Inflammatory macrophage treated with lipopolysaccharide for 1 hour (primary cell): ENCODE measurements at regions not wholly inside any gene's neighbourhood (a gene's known extent, or its start where the extent isn't known, plus 50 kb on each side); places are given as distances from the start of the nearest gene placed in this dataset.
"Not testable (repeated sequence)": the region's sequence is repeated elsewhere in the genome, so short reads cannot be mapped to it uniquely, and the experiment has no call there.

Source experiments
- DNase-seq, 2 donors: peaks; one replicate each; pipeline ENCODE4 v3.0.0-alpha.2; 2020 to 2022

DNA sequence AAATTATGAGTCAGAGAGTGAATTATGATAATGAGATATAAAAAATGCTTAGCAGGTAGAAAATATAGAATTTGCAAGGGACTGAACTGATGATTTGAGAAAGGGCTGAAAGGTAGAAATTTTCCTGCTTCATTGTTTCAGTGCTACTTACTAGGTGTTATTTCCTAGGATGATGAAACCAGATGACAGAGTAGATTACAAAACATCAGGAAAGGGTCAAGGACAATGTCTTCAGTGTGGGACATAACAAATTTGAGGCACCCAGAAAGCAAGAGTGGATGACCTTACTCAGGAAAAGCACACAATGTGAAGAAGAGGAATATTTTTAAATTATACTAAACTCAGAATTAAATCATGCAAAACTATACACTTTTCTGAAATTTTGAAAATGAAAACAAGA lies 102.1 kb downstream of the SHCBP1 start:
- no peak for DNase-seq

DNA sequence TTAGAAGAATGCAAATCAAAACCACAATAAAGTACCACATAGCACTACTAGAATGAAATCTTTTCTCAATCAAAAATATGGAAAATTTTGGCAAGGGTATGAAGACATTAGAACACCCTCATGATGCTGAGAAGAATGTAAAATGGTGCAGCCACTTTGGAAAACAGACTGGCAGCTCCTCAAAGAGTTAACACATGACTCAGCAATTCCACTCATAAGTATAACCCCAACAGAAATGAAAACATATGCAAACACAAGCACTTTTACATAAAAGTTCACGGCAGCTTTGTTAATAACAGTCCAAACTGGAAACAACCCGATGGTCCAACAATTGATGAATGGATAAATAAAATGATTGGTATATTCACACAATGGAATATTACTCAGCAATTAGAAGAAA lies 124.5 kb downstream of the SHCBP1 start:
- no peak for DNase-seq

DNA sequence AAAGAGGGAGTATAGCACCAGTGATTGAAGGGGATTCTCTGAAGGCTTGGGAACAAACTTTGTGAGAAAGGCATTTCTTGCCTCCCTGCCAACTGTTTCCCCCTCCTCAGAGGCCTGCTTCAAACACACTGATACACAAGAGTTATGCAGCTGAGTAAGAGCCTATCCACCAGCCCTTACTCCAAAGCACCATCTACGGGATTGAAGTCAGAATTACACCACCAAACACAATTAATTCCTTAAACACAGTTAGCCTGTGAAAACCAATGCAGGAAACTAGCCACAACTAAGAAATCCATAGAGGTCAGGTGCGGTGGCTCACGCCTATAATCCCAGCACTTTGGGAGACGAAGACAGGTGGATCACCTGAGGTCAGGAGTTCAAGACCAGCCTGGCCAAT lies 138.3 kb downstream of the SHCBP1 start:
- DNase-seq, result no peak

DNA sequence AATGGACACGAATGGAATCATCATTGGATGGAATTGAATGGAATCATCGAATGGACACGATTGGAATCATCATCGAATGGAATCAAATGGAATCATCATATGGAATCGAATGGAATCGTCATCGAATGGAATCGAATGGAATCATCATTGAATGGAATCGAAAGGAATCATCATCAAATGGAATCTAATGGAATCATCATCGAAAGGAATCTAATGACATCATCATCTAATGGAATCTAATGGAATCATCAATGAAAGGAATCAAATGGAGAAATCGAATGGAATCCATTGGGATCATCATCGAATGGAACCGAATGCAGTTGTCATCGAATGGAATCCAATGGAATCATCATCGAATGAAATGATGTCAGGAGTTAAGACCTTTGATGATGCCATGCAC lies 154.9 kb downstream of the SHCBP1 start:
- DNase-seq, result no peak

DNA sequence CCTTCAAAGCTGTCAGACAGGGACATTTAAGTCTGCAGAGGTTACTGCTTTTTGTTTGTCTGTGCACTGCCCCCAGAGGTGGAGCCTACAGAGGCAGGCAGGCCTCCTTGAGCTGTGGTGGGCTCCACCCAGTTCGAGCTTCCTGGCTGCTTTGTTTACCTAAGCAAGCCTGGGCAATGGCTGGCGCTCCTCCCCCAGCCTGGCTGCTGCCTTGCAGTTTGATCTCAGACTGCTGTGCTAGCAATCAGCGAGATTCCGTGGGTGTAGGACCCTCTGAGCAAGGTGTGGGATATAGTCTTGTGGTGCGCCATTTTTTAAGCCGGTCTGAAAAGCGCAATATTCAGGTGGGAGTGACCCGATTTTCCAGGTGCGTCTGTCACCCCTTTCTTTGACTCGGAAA lies 166.4 kb downstream of the SHCBP1 start:
- DNase-seq, result not testable (repeated sequence)

DNA sequence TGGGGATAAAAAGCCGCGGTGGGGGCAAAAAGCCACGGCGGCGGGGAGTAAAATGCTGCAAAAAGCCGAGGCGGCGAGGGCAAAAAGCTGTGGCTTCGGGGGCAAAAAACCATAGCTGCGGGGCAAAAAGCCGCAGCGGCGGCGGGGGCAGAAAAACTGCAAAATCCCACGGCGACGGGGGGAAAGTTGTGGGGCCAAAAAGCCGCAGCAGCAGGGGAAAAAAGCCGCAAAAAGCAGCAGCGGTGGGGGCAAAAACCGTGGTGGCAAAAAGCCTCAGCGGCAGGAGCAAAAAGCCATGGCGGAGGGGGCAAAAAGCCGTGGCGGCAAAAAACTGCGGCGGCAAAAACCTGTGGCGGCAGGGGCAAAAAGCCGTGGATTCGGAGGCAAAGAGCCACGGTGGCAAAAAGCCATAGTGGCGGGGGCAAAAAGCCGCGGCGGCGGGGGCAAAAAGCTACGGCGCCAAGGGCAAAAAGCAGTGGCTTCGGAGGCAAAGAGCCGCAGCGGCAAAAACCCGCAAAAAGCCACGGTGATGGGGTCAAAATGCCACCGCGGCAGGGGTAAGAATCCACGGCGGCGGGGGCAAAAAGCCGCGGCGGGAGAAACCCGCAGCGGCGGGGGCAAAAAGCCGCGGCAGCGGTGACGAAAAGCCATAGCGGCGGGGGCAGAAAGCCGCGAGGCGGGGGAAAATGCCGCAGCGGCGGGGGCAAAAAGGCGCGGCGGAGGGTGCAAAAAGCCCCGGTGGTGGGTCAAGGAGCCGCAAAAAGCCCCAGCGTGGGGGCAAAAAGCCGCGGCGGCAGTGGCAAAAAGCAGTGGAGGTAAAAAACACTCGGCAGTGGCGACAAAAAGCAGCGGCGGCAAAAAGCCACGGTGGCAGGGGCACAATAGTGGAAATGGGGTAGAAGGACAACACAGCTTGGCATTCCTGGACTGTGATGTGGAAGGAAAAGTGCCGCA lies 192.8 kb downstream of the SHCBP1 start:
- DNase-seq, result no peak

DNA sequence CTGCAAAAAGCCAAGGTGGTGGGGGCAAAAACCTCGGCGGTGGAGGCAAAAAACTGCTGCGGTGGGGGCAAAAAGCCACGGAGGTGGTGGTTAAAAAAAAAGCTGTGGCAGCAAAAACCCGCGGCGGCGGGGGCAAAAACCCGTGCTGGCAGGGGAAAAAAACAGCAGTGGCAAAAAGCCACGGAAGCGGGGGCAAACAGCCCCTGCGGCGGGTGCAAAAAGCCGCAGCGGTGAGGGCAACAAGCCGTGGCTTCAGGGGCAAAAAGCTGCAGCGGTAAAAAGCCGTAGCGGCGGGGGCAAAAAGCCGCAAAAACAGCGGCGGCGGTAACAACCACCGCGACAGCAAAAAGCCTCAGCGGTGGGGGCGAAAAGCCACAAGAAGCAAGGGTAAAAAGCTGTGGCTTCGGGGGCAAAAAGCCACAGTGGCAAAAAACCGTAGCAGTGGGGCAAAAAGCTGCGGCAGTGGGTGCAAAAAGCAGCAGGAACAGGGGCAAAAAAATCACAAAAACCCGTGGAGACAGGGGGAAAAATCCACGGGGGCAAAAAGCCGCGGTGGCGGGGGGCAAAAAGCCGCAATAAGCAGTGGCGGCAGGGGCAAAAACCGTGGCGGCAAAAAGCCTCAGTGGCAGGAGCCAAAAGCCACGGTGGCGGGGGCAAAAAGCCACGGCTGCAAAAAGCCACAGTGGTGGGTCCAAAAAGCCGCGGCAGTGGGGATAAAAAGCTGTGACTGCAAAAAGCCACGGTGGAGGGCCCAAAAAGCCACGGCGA lies 193.7 kb downstream of the SHCBP1 start:
- no peak for DNase-seq

DNA sequence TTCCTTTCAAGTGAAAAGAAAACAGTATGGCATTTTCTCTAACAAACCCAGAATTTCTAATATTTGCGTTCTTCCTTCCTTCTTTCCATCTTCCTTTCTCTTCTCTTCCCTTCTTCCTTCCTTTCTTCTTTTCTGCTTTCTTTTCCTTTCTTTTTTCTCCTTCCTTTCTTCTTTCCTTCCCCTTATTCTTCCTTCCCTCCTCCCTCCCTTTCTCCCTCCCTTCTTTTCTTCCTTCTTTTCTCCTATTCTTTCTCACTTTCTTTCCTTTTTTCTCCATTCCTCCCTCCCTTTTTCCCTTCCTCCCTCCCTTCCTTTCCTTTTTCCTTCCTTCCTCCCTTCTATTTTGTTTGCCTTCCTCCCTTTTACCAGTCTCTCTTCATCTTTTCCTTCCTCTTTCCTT lies 194.8 kb downstream of the SHCBP1 start:
- DNase-seq, result no peak

DNA sequence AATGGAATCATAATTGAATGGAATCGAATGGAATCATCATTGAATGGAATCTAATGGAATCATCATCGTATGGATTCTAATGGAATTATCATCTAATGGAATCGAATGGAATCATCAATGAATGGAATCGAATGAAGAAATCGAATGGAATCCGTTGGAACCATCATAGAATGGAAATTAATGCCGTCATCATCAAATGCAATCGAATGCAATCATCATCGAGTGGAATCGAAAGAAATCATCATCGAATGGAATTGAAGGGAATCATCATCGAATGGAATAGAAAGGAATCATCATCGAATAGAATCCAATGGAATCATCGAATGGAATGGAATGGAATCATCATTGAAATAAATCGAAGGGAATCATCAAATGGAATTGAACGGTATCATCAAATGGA lies 217.2 kb downstream of the SHCBP1 start:
- DNase-seq, result no peak

DNA sequence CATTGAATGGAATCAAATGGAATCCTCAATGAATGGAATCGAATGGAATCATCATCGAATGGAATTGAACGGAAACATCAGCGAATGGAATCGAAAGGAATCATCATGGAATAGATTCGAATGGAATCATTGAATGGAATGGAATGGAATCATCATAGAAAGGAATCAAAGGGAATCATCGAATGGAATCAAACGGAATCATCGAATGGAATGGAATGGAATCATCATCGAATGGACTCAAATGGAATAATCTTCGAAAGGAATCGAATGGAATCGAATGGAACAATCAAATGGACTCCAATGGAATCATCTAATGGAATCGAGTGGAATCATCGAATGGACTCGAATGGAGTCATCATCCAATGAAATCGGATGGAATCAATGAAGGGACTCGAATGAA lies 222.6 kb downstream of the SHCBP1 start:
- DNase-seq, result not testable (repeated sequence)

DNA sequence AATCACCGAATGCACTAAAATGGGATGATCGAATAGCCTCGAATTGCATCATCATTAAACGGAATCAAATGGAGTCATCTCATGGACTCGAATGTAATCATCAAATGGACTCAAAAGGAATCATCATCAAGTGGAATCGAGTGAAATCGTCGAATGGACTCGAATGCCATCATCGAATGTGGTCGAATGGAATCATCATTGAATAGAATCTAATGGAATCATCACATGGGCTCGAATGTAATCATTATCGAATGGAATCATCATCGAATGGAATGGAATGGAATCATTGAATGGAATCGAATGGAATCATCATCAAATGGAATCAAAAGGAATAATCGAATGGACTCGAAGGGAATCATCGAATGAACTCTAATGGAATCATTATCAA lies 224.3 kb downstream of the SHCBP1 start:
- not testable (repeated sequence) for DNase-seq

DNA sequence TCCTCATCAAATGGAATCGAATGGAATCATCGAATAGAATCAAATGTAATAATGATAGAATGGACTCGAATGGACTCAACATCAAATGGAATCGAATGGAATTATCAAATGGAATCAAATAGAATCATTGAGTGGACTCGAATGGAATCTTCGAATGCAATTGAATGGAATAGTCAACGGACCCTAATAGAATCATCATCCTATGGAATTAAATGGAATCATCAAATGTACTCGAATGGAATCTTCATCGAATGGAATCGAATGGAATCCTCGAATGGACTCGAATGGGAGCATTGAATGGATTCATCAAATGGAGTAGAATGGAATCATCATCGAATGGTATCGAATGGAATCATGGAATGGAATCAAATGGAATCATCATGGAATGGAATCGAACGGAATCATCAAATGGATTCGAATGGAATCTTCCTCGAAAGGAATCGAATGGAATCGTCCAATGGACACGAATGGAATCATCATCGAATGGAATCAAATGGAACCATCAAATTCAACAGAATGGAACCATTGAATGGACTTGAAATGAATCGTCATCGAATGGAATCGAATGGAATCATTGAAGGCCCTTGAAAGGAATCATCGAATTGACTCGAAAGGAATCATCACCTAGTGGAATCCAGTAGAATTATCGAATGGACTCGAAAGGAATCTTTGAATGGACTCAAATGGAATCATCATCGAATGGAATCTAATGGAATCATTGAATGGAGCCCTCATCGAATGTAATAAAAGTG lies 224.9 kb downstream of the SHCBP1 start:
- not testable (repeated sequence) for DNase-seq

DNA sequence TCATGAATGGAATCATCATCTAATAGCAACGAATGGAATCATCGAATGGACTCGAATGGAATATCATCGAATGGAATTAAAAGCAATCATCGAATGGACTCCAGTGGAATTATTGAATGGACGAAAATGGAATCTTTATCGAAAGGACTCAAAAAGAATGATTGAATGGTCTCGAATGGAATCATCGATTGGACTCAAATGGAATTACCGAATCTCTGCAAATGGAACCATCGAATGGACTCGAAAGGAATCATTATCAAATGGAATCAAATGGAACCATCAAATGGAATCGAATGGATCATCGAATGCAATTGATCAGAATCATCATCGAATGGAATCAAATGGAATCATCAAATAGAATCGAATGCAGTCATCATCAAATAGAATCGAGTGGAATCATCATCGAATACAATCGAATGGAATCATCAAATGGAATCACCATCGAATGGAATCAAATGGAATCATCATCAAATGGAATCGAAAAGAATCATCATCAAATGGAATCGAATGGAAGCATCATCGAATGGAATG lies 225.7 kb downstream of the SHCBP1 start:
- not testable (repeated sequence) for DNase-seq

DNA sequence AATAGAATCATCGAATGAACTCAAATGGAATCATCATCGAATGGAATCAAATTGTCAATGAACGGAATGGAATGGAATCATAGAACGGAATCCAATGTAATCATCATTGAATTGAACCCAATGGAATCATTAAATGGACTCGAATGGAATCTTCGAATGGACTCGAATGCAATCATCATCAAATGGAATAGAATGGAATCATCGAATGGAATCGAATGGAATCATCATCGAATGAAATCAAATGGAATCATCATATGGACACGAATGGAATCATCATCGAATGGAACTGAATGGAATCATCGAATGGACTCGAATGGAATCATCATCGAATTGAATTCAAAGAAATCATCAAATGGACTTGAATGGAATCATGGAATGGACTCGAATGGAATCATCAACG lies 226.2 kb downstream of the SHCBP1 start:
- not testable (repeated sequence) for DNase-seq

DNA sequence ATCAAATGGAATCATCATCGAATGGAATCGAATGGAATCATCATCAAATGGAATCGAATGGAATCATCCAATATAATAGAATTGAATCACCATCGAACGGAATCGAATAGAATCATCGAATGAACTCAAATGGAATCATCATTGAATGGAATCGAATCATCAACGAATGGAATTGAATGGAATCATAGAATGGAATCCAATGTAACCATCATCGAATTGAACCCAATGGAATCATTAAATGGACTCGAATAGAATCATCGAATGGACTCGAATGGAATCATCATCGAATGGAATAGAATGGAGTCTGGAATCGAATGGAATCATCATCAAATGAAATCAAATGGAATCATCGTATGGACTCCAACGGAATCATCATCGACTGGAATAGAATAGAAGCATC lies 227.0 kb downstream of the SHCBP1 start:
- DNase-seq, result not testable (repeated sequence)

DNA sequence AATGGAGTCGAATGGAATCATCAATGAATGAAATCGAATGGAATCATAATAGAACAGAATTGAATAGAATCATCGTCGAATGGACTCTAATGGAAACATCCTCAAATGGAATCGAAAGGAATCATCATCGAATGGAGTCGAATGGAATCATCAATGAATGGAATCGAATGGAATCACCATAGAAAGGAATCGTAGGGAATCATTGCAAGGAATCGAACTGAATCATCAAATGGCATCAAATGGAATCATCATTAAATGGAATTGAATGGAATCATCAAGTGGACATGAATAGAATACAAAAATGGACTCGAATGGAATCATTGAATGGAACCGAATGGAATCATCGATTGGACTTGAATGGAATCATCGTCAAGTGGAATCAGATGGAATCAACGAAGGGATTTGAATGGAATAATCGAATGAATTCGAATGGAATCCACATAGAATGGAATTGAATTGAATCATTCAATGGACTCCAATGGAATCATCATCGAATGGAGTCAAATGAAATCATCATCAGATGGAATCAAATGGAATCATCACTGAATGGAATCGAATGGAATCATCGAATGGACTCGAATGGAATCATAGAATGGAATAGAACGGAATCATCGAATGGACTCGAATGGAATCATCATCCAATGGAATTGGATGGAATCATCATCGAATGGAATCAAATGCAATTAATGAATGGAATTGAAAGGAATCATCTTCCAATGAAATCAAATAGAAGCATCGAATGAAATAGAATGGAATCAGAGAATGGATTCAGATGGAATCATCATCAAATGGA lies 228.1 kb downstream of the SHCBP1 start:
- DNase-seq, result peak; percentile 6 to 14

DNA sequence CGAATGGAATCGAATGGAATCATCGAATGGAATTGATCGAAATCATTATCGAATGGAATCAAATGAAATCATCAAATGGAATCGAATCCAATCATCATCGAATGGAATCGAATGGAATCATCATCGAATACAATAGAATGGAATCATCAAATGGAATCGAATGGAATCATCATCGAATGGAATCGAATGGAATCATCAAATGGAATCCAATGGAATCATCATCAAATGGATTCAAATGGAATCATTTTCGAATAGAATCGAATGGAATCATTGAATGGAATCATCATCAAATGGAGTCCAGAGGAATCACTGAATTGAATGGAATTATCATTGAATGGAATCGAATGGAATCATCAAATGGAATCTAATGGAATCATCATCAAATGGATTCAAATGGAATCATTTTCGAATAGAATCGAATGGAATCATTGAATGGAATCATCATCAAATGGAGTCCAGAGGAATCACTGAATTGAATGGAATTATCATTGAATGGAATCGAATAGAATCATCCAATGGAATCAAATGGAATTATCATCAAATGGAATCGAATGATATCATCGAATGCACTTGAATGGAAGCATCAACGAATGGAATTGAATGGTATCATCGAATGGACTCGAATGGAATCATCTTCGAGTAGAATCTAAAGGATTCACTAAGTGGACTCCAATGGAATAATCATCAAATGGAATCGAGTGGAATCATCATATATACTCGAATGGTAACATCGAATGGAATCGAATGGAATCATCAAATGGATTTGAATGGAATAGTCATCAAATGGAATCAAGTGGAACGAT lies 230.3 kb downstream of the SHCBP1 start:
- peak in 1 of 2 donors; percentile 4 for DNase-seq

DNA sequence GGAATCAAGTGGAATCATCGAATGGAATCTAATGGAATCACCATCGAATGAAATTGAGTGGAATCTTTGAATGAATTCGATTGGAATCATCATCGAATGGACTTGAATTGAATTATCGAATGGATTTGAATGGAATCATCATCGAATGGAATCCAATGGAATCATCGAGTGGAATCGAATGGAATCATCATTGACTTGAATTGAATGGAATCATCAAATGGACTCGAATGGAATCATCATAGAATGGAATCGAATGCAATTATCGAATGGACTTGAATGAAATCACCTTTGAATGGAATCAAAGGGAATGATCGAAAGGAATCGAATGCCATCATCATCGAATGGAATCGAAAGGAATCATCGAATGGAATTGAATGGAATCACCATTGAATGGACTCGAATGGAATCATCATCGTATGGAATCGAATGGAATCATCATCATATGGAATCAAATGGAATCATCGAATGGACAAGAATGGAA lies 231.6 kb downstream of the SHCBP1 start:
- DNase-seq, result peak; percentile 63 to 82

DNA sequence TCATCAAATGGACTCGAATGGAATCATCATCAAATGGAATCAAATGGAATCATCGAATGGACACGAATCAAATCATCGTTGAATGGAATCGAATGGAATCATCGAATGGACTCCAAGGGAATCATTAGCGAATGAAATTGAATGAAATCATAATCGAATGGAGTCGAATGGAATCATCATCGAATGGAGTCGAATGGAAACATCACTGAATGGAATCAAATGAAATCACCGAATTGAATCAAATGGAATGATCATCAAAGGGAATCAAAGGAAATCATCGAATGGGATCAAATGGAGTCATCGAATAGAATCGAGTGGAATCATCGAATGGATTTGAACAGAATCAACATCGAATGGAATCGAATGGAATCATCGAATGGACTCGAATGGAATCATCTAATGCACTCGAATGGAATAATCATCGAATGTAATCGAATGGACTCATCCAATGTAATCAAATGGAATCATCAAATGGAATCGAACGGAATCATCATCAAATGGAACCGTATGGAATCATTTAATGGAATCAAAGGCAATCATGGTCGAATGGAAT lies 232.2 kb downstream of the SHCBP1 start:
- not testable (repeated sequence) for DNase-seq

DNA sequence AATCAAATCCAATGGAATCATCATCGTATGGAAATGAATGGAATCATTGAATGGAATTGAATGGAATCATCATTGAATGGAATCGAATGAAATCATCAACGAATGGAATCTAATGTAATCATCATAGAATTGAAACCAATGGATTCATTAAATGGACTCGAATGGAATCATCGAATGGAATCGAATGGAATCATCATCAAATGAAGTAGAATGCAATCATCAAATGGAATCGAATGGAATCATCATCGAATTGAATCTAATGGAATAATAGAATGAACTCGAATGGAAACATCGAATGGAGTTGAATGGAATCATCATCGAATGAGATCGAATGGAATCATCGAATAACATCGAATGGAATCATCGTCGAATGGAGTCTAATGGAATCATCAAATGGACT lies 232.8 kb downstream of the SHCBP1 start:
- DNase-seq, result peak in 1 of 2 donors; percentile 11

DNA sequence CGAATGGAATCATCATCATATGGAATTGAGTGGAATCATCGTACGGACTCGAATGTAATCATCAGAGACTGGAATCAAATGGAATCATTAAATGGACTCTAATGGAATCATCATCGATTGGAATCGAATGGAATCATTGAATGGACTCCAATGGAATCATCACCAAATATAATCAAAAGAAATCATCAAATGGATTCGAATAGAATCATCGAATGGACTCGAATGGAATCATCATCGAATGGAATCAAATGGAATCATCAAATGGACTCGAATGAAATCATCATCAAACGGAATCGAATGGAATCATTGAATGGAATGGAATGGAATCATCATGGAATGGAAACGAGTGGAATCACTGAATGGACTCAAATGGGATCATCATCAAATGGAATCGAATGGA lies 233.5 kb downstream of the SHCBP1 start:
- DNase-seq, result not testable (repeated sequence)
